Frontal cortex (tissue), 3 donors: ENCODE measurements at regions not wholly inside any gene's neighbourhood (a gene's known extent, or its start where the extent isn't known, plus 50 kb on each side); places are given as distances from the start of the nearest gene placed in this dataset.
"Not testable (repeated sequence)": the region's sequence is repeated elsewhere in the genome, so short reads cannot be mapped to it uniquely, and the experiment has no call there.

Experiments
- DNase-seq, 2 donors: peaks; one replicate each; pipeline ENCODE4 v3.0.0; 2012; ENCODE audit warnings: low spot score in 2 of 2
- FAIRE-seq: peaks from 2 replicates; lab custom pipeline; 2012; peaks lifted over from hg19 to GRCh38; lab: Jason Lieb, UNC
- donor health status: control.
- donor health status: control.
- donor health status: control.

DNA sequence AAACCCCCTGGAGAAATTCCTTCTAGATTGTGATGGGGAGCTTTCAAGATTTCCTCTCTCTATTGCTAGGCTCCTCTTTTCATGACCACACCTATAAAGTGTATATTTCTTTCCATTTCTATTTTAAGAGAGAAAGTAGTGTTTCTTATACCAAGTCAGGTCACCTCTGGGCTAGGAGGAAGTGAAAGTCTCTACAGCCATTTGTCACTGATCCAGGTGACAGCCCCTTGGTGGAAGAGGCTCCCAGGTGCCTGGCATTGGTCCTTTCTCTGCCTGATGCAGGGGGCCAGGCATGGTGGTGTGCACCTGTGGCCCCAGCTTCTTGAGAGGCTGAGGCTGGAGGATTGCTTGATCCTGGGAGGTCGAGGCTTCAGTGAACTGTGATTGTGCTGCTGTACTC is 64.7 kb downstream of the DHCR7 start:
- FAIRE-seq, result no peak
- DNase-seq, result no peak

DNA sequence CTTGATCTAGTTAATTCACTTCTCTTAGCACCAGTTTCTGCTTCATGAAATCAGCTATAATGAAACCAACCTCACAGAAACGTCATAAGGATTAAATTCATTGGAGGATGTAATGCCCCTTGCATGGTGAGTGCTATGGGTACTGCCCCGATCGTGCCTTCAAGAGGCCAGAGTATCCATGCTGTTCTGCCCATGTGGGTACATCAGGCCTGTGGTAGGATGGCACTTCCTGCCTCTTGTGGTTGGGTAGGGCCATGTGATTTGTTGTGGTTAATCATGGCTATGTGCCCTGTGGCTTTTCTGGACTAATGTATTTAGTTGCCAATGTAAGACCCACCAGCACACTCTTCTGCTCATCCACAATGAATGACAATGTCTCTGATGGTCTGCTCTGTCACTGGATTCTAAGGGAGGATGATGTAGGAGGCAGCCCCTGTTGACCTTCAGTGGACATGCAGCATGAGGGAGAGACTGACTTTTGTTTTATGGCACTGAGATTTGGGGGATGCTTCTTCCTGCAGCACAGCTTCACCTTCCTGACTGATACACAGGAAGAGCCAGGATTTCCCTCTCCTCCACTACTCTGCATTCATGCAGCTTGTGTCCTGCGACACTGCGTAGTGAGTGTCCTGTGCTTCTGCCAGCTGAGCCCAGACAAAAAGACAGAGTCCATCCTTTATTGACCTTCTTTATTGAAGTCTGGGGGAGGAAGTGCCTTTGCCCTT is 66.2 kb downstream of the DHCR7 start:
- no peak for DNase-seq
- FAIRE-seq, result no peak

GRCh38 chr11:71379701-71380100 is 68.5 kb downstream of the DHCR7 start:
- DNase-seq, result no peak
- FAIRE-seq, result no peak

DNA sequence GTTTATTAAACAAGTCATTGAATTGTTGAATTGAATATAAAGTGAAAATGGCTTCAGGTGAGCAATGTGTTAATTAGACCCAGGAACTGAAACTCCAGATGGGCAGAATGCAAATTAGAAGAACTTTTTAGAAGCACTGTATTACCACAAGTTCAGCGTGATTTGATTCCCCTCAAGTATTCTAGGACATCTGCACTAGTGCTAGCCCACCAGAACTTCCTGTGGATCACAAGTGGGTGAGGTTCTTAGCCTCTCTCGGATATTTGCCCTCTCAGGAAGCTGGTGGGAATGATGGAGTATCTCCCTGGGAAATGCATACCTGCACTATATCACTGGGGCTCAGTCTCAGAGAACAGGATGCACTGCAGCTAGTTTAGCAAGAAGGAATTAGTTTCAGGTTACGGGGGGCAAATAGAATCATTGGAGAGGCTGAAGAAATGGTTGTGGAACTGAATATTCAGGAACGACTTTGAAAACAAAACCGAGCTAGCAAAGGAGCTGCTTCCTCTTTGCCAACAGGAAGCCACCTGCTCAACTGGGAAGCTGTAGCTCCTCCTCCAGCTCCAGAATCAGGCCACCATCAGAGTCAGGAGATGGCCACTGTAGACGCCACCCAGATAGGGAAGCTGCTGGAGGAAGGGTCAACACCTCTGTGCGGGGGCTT is 74.3 kb downstream of the DHCR7 start:
- FAIRE-seq, result no peak
- no peak for DNase-seq

DNA sequence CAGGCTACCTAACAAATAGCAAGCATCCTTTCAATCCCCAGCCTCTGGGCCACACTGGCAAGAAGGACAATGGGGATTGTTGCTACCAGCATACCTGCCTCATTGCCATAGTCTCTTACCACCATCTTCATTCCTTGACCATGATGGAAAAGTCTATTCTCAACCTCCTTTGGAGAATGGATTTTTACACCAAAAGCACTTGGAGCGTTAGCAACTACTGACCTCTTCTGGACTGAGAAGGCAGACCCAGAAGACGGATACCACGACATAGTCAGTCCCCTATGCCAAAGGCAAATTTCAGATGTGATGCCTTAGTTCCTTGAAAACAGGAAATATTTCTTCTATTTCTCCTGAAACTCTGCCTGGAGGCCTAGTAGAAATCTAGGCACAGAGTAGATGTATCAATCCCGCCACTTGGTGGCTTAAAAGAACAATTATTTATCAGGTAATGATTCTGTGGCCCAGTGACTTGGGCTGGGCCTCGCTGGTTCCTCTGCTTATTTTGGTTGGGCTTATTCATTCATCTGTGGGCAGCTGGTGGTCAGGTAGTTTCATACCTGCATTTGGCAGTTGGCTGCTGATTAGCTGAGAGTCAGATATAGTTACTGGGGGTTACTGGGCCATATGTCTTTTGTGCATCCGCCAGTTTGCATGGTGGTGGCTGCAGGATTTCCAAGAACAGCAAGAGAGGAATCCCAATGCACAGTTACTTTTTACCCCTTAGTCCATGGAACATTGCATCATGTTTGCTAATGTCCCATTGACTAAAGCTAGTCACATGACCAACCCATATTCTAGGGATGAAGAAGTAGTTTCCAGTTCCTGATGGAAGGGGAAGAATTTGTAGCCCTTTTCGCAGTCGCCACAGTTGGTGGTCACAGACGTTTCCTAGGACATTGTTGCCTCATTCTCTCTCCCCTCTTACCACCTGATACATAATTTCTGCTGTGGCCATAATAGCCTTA is 75.2 kb downstream of the DHCR7 start:
- FAIRE-seq, result no peak
- peak; percentile 50 to 51 for DNase-seq

- FAIRE-seq, result no peak
- DNase-seq, result no peak
Observed at GRCh38 chr11:71371674-71372069, 76.5 kb downstream of the DHCR7 start.

DNA sequence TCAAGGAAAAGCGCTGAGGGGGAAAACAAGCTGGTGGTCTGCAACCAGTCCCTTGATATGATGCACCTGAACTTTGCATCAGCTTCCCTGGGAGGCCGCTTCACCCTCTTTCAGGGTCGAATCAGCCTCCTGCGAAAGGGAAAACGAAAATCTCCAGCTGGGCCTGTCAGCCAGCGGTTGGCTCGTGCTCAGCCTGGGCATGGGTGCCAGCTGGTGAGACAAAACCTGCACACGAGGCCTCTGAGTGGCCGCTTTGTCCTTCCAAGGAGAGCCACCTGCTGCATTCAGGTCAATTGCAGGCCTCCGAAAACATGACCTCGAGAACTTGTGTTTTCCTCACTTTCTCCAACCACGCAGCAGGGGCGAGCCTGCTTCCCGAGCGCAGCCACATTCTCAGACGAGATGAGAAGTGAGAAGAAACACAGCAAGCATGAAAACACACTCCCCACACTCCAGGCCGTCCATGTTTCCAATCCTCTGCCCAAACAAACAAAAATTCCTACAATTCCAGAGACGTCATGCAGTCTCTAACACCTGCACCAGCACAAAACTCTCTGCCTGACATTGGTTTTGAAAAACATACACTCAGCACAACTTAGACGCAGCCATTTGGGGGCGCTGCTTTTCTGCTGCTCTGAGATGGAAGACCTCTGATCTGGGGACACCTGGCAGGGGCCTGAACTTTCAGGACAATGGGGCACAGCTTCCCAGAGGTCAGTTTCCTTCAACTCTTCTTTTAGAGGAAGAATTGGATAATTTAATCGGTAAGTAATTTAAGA is 77.1 kb downstream of the DHCR7 start:
- FAIRE-seq (no peak), DNase-seq (no peak)

DNA sequence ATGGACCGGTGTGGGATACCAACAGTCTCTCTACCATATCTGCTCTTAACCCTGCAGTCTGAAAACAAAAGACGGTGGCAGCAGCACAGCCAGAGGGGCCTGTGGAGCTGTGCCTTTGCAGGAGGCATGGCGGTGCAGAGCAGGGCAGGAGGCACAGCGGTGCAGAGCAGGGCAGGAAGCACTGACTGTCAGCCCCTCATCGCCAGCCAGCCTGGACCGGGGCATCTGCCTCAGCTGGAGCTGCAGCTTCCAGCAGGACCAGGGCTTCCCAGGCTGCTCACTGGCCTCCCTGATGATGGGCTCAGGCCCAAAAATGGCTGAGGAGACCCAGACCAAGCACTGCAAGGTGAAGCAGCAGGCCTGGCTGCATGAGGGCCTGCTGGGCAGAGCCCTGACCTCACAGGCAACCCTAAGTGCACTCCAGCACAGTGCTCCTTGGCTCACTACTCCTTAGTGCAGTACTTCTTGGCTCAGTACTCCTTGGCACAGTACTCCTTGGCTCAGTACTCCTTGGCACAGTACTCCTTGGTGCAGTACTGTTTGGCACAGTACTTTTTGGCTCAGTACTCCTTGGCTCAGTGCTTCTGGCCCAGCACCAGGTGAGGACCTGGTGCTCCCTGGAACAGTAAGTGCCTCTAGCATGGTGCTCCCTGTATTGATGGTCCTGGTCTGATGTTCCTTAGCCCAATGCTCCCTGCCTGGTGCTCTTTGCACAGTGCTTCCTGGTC is 78.0 kb downstream of the DHCR7 start:
- DNase-seq (no peak), FAIRE-seq (no peak)

- FAIRE-seq (no peak), DNase-seq (no peak)
Observed at GRCh38 chr11:71369411-71369810, 78.8 kb downstream of the DHCR7 start.

GRCh38 chr11:71368966-71369365 is 79.2 kb downstream of the DHCR7 start:
- DNase-seq (no peak), FAIRE-seq (no peak)

GRCh38 chr11:71367756-71368155 is 80.4 kb downstream of the DHCR7 start:
- FAIRE-seq (no peak), DNase-seq (no peak)

DNA sequence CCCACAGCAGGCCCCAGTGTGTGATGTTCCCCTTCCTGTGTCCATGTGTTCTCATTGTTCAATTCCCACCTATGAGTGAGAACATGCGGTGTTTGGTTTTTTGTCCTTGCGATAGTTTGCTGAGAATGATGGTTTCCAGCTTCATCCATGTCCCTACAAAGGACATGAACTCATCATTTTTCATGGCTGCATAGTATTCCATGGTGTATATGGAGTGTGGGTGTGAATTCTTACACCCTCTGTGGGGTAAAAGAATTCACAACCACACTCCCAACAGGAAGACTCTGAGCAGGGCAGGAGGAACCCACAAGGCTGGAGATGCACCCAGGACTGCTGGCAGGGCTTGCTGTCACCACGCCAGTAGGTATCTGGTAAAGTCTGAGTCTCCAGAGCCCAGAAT is 80.9 kb downstream of the DHCR7 start:
- DNase-seq, FAIRE-seq: not testable (repeated sequence)

- FAIRE-seq (no peak), DNase-seq (no peak)
Observed at GRCh38 chr11:71366076-71366475, 82.1 kb downstream of the DHCR7 start.

DNA sequence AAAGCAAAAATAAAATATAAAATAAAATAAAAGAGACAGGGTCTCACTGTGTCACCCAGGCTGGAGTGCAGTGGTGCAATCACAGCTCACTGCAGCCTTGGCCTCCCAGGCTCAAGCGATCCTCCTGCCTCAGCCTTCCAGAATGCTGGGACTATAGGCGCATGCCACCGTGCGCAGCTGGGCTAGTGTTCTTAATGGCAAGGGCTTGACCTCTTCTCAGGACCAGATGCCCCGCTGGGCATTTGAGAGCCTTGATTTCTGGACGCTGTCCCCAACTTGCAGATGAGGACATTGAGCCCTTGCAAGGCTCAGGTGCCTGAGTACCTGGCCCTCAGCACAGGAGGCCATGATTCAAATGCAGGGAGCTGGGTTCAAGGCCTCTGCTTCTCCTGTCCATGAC is 82.6 kb downstream of the DHCR7 start:
- DNase-seq, result no peak
- FAIRE-seq, result no peak

DNA sequence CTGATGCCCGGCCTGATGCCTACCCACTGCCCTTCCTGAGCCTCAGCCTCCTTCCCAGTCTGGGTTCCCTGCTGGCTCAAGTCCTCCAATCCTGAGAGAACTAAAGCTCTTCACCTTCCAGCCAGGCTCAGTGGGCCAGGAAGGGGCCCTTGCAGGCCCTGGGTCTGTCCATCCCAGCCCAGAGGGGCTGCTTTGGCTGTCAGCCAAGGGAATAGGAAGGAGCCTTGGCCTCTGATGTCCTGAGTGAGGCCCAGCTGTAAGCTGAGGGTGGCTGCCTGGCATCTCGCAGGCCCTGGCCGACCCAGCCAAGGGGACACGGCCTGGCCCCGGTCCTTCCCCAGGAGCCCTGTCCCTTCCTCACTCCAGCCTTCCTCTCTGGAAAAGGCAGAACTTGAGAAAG is 83.4 kb downstream of the DHCR7 start:
- DNase-seq (no peak), FAIRE-seq (no peak)

- FAIRE-seq (no peak), DNase-seq (peak in 1 of 2 donors; percentile 19)
Observed at GRCh38 chr11:71364176-71364671, 84.0 kb downstream of the DHCR7 start.

GRCh38 chr11:71363721-71364120 is 84.5 kb downstream of the DHCR7 start:
- FAIRE-seq (no peak), DNase-seq (no peak)

- FAIRE-seq (no peak), DNase-seq (no peak)
Observed at GRCh38 chr11:71358963-71359567, 89.1 kb downstream of the DHCR7 start.
